Stimulated activated CD4-positive, alpha-beta T cell treated with anti-CD3 and anti-CD28 coated beads, Interleukin-4, amount 100 ng/mL, for 4 hours (primary cell): ENCODE measurements at regions not wholly inside any gene's neighbourhood (a gene's known extent, or its start where the extent isn't known, plus 50 kb on each side); places are given as distances from the start of the nearest gene placed in this dataset.
A peak's percentile ranks its signal among the peaks of the same experiment; 100 is the strongest.
"Not testable (repeated sequence)": the region's sequence is repeated elsewhere in the genome, so short reads cannot be mapped to it uniquely, and the experiment has no call there.

Experiments
- DNase-seq, 2 experiments: peaks; one replicate each; pipeline ENCODE4 v3.0.0-alpha.2; 2020

DNA sequence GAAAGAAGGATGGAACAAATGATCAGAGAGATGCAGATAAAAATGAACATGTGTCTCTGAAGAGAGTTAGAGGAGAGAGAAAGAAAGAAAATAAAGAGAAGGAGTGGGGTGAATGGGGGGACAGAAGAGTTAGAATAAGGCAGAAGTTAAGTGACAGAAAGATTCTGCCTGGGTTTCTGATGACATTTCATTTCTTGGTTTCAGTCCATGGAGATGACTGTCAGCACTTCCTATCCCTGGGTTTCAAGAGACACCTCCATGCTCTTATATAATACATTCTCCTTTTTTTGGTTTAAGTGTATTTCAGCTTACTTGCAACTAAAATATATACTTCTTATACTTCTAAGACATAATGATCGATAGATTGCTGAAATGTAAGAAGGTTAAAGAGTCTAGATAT is 213.0 kb upstream of the IL12B start:
- no peak for DNase-seq

DNA sequence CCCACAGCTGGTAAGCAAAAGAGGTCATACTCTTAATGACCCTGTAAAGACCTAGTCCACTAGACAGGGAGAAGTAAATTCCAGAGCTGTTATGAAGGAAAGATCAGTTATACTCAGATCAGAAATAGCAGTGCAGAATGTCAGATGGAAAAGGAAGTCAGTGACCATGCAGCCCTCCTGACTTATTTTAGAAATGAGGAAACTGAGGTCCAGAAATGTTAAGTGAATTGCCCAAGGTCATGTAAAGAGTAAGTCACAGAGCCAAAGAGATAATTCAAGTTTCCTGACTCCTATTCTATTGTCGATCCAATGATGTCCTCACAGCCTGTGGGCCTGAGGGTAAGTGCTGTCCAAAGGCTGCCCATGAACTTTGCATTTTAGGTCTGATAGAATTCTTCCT is 214.9 kb upstream of the IL12B start:
- DNase-seq, result no peak

GRCh38 chr5:159547466-159548195 is 217.3 kb upstream of the IL12B start:
- no peak for DNase-seq

GRCh38 chr5:159548517-159548916 is 218.2 kb upstream of the IL12B start:
- no peak for DNase-seq

GRCh38 chr5:159549046-159549445 is 218.8 kb upstream of the IL12B start:
- DNase-seq, result no peak

DNA sequence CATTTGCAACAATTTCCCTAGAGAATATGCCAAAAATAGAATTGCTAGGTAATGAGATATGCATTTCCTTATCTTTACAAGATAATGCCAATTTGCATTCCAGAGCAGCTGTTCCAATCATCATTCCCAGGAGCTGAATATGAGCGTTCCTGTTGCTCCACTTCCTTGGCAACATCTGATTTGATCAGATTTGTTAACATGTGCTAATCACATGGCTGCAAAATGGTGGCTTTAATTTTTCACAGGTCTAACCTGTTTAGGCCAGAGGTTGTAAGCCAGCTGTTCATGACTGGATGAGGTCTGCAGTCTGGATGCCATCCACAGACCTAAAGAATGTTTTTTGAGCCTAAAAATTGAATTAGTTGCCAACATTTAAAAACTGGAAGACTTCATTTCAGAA is 220.7 kb upstream of the IL12B start:
- DNase-seq, result no peak

GRCh38 chr5:159552751-159553150 is 222.5 kb upstream of the IL12B start:
- no peak for DNase-seq

DNA sequence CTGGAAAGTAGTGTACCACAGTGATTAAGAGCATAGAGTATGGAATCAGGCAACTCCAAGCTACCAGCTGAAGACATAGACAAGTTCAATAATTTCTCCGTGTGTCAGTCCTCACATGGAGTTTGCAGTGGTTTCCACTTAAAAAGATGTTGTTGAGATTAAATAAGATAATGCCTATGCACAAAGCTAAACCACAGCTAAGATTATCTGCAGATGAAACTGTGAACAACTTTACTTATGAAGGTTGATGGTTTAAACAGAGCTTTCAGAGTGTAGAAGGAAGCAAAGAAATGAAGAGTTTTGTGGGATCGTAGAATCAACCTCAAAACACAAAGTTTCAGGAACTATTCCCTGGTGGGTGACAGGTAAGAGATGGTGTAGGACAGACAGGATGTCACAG is 223.5 kb upstream of the IL12B start:
- no peak for DNase-seq

DNA sequence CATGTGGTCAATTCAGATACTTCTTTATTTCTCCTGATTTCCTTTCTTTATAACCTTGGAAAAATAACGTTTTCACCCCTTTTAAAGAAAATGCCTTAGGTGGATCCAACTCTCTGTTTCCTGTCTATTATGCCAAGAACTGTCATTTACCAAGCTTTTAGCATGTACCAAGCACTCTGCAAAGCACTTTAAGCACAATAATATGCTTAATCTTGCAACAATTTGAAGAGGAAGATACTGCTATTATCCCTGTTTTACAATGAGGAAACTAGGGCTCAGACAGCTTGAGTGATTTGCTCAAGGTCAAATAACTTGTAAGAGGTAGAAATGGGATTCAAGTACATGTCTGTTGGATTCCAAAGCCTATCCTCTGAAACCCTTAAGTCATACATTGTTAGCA is 224.8 kb upstream of the IL12B start:
- DNase-seq, result no peak

DNA sequence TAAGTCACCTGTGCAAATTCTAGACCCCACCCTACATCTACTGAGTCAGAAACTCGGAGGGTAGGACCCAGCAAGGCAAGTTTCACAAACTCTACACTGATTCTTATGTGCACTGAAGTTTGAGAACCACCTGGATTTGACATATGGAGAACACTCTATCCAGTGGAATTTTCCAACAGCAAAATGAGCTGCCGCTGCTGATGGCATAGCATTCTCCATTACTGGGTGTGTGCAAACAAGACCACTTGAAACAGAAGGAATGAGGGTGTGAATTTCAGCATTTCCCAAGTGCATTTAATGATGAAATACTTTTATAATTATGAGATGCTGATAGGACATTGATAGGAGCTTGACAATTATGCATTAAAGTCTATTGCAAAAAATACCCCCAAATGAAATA is 229.1 kb upstream of the IL12B start:
- no peak for DNase-seq

- no peak for DNase-seq
These were observed 229.8 kb upstream of the IL12B start for GRCh38 chr5:159560088-159560487.

GRCh38 chr5:159564031-159564430 is 233.7 kb upstream of the IL12B start:
- DNase-seq, result no peak

- no peak for DNase-seq
These were observed 236.5 kb upstream of the IL12B start for GRCh38 chr5:159566832-159567231.

DNA sequence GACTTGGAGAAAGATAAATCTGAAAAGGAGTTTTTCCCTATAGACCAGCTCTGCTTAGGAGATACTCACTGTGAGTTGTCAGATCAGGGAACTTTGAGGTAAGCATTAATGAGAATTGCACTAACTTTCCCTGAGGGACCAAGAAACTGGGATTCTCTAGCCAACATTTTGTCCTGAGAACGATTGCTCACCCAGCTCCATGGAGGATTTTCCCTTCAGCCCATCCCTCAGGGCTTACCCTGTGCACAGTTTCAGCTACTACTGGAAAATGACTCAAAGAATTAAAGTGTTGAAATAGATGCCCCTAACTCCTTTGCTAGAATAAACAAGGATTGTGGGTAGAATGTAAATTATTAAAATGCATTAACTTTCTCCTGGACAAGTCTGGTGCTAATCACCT is 237.2 kb upstream of the IL12B start:
- no peak for DNase-seq

DNA sequence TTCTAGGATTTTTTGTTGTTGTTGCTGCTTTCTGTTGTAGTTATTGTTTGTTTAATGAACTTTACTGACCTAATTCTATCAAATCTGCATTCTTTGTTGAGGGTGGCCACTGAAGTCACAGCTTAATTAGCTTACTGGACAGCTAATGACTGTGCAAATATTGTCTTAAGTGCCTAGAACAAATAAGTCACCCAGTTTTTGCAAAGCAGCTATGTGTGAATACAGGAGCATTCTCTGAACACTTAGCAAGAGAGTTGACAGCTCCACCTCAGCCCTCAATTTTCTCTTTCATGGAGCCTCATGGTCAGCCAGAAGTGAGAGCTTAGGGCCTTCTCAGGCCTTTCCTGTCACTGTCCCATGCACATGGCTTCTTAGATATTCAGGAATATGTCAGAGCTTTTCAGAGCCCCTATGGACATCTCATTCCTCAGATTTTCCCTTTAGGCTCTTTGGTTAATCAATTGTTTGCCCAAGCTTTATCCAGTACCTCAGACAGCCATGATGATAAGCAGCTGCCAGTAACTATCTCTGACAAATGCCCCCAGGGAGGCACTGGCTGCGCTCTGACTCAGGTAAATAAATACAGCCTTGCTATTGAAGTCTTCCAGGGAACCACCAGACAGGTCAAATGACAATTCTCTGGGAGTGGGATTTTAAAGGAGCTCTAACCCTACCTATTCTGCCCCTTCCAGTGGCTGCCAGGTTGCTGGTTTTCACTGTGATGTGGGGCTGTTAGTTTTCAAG is 241.4 kb upstream of the IL12B start:
- DNase-seq, result no peak

GRCh38 chr5:159576902-159577301 is 246.6 kb upstream of the IL12B start:
- DNase-seq, result no peak

- no peak for DNase-seq
These were observed 251.4 kb upstream of the IL12B start for GRCh38 chr5:159581502-159582249.

DNA sequence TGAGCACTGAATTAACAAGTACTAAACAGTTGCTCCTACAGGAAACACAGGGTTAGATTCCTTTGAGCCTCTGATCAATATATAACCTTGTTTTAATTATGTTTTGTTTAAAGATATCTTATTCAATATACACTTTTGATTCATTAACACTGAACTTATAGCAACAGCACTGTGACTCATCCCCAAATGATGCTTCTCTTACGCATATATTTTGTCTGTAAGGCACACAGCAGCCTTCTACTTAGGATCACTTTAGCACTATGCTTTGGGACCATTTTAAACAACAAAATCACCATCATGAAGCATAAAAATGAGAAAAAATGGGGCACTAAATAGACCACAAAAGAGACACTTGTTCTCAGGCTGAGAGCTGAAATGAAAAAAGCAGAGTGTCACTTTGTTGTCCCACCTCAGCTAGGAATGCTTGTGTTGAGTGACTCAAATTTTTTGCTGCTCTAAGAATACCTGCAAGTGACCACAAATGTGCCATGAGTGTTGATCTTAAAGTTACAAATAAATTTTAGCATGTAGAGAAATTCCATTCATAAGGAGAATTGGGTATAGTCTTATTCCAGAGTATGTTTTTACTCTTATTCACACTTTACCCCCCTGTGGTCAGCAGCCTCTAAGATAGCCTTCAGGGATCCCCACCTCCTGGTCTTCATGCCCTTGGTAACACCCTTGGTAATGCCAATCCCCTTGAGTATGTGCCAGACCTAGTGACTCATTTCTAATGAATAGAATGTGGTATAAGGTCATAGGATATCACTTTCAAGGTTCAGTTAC is 252.7 kb upstream of the IL12B start:
- no peak for DNase-seq

GRCh38 chr5:159586921-159587320 is 256.6 kb upstream of the IL12B start:
- DNase-seq, result no peak

GRCh38 chr5:159588941-159589340 is 258.7 kb upstream of the IL12B start:
- DNase-seq, result no peak

DNA sequence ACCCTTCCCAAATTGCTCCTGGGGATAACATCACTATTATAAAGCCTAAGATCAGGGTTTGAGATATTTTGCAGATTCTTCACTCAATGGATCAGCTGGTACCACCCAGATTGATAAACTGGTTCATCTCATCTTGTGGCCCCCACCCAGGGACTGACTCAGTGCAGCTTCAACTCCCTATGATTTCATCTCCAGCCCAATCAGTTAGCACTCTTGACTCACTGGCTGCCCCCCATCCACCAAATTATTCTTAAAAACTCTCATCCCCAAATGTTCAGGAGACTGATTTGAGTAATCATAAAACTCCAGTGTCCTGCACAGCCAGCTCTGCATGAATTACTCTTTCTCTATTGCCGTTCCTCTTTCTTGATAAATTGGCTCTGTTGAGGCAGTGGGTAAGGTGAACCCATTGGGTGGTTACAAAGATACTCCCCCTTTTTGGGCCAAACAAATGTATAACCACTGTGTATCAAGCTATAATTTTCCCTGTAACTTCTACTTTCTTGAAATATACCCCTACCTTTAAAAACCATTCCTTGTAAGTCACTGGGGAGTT is 263.3 kb upstream of the IL12B start:
- DNase-seq, result no peak

DNA sequence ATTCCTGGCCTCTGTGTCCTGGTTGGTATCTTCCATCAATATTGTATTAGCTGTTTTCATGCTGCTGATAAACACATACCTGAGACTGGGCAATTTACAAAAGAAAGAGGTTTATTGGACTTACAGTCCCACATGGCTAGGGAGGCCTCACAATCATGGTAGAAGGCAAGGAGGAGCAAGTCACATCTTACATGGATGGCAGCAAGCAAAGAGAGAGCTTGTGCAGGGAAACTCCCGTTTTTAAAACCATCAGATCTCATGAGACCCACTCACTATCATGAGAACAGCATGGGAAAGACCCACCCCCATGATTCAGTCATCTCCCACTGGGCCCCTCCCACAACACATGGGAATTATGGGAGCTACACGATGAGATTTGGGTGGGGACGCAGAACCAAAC is 265.3 kb upstream of the IL12B start:
- not testable (repeated sequence) for DNase-seq

GRCh38 chr5:159601216-159601615 is 270.9 kb upstream of the IL12B start:
- DNase-seq, result peak in 1 of 2 experiments; percentile 2
